ENCODE measurements at regions not wholly inside any gene's neighbourhood (a gene's known extent, or its start where the extent isn't known, plus 50 kb on each side); places are given as distances from the start of the nearest gene placed in this dataset.

DNA sequence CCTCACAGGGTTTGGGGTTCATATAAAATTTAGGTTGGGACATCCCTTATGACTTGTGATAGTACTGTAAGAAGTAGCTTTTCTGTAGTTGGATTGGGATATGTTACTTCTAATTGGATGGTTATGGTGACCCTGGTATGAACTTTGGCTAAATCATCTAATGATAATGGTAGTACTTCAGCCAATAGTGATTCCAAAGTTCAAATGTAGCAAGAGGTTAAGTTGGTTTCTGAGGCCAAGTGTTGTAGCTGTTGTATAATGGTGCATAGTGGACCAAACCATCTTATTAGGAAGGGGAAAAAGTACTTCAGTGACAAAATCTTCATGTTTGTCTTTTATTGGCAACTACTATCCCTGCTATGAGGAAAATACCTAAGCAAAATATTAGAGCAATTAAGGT lies 542.1 kb upstream of the IGFBP3 start:
- Histone ChIP-seq H3K4me1 (ENCODE audit: insufficient read depth) (no peaks in the 10 kb centered on the region), H3F3A (replicated peaks; ENCODE audit: low read depth) (no peaks in the 10 kb centered on the region), H2AFZ (no peak overlapping the region), H3K79me2 (replicated peaks; ENCODE audit: insufficient read depth) (no peaks in the 10 kb centered on the region), H3K4me2 (no peak overlapping the region), H3K27me3 (ENCODE audit: insufficient read depth) (no peaks in the 10 kb centered on the region), H3K36me3 (ENCODE audit: insufficient read depth) (peaks cover 11% of the 10 kb centered on the region), H3K9me2 (ENCODE audit: insufficient read depth) (no peaks in the 10 kb centered on the region), H4K20me1 (replicated peaks; ENCODE audit: insufficient read depth) (no peaks in the 10 kb centered on the region), H3K4me3 (no peak overlapping the region), H3K27ac (ENCODE audit: low read depth) (no peak overlapping the region)
- TF ChIP-seq, protein P1, sequence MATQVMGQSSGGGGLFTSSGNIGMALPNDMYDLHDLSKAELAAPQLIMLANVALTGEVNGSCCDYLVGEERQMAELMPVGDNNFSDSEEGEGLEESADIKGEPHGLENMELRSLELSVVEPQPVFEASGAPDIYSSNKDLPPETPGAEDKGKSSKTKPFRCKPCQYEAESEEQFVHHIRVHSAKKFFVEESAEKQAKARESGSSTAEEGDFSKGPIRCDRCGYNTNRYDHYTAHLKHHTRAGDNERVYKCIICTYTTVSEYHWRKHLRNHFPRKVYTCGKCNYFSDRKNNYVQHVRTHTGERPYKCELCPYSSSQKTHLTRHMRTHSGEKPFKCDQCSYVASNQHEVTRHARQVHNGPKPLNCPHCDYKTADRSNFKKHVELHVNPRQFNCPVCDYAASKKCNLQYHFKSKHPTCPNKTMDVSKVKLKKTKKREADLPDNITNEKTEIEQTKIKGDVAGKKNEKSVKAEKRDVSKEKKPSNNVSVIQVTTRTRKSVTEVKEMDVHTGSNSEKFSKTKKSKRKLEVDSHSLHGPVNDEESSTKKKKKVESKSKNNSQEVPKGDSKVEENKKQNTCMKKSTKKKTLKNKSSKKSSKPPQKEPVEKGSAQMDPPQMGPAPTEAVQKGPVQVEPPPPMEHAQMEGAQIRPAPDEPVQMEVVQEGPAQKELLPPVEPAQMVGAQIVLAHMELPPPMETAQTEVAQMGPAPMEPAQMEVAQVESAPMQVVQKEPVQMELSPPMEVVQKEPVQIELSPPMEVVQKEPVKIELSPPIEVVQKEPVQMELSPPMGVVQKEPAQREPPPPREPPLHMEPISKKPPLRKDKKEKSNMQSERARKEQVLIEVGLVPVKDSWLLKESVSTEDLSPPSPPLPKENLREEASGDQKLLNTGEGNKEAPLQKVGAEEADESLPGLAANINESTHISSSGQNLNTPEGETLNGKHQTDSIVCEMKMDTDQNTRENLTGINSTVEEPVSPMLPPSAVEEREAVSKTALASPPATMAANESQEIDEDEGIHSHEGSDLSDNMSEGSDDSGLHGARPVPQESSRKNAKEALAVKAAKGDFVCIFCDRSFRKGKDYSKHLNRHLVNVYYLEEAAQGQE (IDR thresholded peaks at IDR 0.05; ENCODE audit: unreplicated experiment) = no peak
- TF ChIP-seq ZNF114 (CRISPR knock-in tag; IDR thresholded peaks at IDR 0.05) (no peak), EZH2phosphoT487 (IDR thresholded peaks at IDR 0.05; ENCODE audit: unreplicated experiment) (no peak), STAT1 (IDR thresholded peaks at IDR 0.05; ENCODE audit: unreplicated experiment) (no peak), JUNB (IDR thresholded peaks at IDR 0.05; ENCODE audit: unreplicated experiment) (no peak), CREB1 (CRISPR knock-in tag; IDR thresholded peaks at IDR 0.05; ENCODE audit: low read depth) (no peak), EZH2 (IDR thresholded peaks at IDR 0.05; ENCODE audit: low read depth, unreplicated experiment) (no peak), POLR2AphosphoS5 (IDR thresholded peaks at IDR 0.05; ENCODE audit: low read depth) (no peak)
- TF ChIP-seq, protein P2, sequence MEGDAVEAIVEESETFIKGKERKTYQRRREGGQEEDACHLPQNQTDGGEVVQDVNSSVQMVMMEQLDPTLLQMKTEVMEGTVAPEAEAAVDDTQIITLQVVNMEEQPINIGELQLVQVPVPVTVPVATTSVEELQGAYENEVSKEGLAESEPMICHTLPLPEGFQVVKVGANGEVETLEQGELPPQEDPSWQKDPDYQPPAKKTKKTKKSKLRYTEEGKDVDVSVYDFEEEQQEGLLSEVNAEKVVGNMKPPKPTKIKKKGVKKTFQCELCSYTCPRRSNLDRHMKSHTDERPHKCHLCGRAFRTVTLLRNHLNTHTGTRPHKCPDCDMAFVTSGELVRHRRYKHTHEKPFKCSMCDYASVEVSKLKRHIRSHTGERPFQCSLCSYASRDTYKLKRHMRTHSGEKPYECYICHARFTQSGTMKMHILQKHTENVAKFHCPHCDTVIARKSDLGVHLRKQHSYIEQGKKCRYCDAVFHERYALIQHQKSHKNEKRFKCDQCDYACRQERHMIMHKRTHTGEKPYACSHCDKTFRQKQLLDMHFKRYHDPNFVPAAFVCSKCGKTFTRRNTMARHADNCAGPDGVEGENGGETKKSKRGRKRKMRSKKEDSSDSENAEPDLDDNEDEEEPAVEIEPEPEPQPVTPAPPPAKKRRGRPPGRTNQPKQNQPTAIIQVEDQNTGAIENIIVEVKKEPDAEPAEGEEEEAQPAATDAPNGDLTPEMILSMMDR (conservative IDR thresholded peaks at IDR 0.05; ENCODE audit: low read depth in 2 of 2) = no peak
- TF ChIP-seq, protein P3, sequence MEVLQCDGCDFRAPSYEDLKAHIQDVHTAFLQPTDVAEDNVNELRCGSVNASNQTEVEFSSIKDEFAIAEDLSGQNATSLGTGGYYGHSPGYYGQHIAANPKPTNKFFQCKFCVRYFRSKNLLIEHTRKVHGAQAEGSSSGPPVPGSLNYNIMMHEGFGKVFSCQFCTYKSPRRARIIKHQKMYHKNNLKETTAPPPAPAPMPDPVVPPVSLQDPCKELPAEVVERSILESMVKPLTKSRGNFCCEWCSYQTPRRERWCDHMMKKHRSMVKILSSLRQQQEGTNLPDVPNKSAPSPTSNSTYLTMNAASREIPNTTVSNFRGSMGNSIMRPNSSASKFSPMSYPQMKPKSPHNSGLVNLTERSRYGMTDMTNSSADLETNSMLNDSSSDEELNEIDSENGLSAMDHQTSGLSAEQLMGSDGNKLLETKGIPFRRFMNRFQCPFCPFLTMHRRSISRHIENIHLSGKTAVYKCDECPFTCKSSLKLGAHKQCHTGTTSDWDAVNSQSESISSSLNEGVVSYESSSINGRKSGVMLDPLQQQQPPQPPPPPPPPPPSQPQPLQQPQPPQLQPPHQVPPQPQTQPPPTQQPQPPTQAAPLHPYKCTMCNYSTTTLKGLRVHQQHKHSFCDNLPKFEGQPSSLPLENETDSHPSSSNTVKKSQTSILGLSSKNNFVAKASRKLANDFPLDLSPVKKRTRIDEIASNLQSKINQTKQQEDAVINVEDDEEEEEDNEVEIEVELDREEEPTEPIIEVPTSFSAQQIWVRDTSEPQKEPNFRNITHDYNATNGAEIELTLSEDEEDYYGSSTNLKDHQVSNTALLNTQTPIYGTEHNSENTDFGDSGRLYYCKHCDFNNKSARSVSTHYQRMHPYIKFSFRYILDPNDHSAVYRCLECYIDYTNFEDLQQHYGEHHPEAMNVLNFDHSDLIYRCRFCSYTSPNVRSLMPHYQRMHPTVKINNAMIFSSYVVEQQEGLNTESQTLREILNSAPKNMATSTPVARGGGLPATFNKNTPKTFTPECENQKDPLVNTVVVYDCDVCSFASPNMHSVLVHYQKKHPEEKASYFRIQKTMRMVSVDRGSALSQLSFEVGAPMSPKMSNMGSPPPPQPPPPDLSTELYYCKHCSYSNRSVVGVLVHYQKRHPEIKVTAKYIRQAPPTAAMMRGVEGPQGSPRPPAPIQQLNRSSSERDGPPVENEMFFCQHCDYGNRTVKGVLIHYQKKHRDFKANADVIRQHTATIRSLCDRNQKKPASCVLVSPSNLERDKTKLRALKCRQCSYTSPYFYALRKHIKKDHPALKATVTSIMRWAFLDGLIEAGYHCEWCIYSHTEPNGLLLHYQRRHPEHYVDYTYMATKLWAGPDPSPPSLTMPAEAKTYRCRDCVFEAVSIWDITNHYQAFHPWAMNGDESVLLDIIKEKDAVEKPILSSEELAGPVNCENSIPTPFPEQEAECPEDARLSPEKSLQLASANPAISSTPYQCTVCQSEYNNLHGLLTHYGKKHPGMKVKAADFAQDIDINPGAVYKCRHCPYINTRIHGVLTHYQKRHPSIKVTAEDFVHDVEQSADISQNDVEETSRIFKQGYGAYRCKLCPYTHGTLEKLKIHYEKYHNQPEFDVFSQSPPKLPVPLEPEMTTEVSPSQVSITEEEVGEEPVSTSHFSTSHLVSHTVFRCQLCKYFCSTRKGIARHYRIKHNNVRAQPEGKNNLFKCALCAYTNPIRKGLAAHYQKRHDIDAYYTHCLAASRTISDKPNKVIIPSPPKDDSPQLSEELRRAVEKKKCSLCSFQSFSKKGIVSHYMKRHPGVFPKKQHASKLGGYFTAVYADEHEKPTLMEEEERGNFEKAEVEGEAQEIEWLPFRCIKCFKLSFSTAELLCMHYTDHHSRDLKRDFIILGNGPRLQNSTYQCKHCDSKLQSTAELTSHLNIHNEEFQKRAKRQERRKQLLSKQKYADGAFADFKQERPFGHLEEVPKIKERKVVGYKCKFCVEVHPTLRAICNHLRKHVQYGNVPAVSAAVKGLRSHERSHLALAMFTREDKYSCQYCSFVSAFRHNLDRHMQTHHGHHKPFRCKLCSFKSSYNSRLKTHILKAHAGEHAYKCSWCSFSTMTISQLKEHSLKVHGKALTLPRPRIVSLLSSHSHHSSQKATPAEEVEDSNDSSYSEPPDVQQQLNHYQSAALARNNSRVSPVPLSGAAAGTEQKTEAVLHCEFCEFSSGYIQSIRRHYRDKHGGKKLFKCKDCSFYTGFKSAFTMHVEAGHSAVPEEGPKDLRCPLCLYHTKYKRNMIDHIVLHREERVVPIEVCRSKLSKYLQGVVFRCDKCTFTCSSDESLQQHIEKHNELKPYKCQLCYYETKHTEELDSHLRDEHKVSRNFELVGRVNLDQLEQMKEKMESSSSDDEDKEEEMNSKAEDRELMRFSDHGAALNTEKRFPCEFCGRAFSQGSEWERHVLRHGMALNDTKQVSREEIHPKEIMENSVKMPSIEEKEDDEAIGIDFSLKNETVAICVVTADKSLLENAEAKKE (CRISPR knock-in tag; IDR thresholded peaks at IDR 0.05) = no peak
- TF ChIP-seq, protein P4, sequence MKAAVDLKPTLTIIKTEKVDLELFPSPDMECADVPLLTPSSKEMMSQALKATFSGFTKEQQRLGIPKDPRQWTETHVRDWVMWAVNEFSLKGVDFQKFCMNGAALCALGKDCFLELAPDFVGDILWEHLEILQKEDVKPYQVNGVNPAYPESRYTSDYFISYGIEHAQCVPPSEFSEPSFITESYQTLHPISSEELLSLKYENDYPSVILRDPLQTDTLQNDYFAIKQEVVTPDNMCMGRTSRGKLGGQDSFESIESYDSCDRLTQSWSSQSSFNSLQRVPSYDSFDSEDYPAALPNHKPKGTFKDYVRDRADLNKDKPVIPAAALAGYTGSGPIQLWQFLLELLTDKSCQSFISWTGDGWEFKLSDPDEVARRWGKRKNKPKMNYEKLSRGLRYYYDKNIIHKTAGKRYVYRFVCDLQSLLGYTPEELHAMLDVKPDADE (IDR thresholded peaks at IDR 0.05) = no peak
- DNase-seq (ENCODE audit: low spot score) = no peak
- no peaks in the 10 kb centered on the region for H3K27me3 Mint-ChIP-seq (ENCODE audit: insufficient read depth, low read depth, poor library complexity)
- no peak for ATAC-seq
- no peak overlapping the region for H3K4me3 Mint-ChIP-seq
- no peaks in the 10 kb centered on the region; the same call in 2 of the 3 replicates for H3K4me1 Mint-ChIP-seq
- no peak overlapping the region for H3K27ac Mint-ChIP-seq
- peaks cover 80% of the 10 kb centered on the region for H3K9me3 Mint-ChIP-seq
- peaks cover 48% of the 10 kb centered on the region for H3K36me3 Mint-ChIP-seq (ENCODE audit: low read depth)
